OCI-LY1 (cell line): ENCODE measurements at regions not wholly inside any gene's neighbourhood (a gene's known extent, or its start where the extent isn't known, plus 50 kb on each side); places are given as distances from the start of the nearest gene placed in this dataset.

ENCODE experiments used
- H2AFZ ChIP-seq: fragments of 200-600 bp; sonication (generic), shearing (Covaris generic); 2 replicates; pipeline ENCODE4 v1.6.0; 2014; ENCODE audit warnings: antibody characterized with exemption, mild to moderate bottlenecking, low read length
- H3F3A ChIP-seq: fragments of 200-600 bp; sonication (generic), shearing (Covaris generic); 2 replicates; pipeline ENCODE4 v1.6.0; 2014; ENCODE audit warnings: mild to moderate bottlenecking, antibody characterized with exemption, low read length, moderate library complexity; ENCODE audit not compliant: insufficient read depth
- H3K27ac ChIP-seq: fragments of 200-600 bp; sonication (generic); 2 replicates; pipeline ENCODE4 v1.5.1; 2014; ENCODE audit warnings: low read length, mixed run types, mild to moderate bottlenecking, low read depth; ENCODE audit not compliant: poor library complexity, severe bottlenecking
- H3K27me3 ChIP-seq: fragments of 200-600 bp; sonication (generic); 2 replicates; pipeline ENCODE4 v1.6.0; 2014; ENCODE audit warnings: antibody characterized with exemption, mild to moderate bottlenecking, low read length, moderate library complexity; ENCODE audit not compliant: insufficient read depth
- H3K36me3 ChIP-seq: fragments of 200-600 bp; sonication (generic); 2 replicates; pipeline ENCODE4 v1.6.1; 2014; ENCODE audit warnings: mild to moderate bottlenecking, antibody characterized with exemption, low read length, moderate library complexity, mixed read lengths; ENCODE audit not compliant: insufficient read depth
- H3K4me1 ChIP-seq: fragments of 200-600 bp; sonication (generic); 2 replicates; pipeline ENCODE4 v1.5.1; 2014; ENCODE audit warnings: mild to moderate bottlenecking, low read length, moderate library complexity; ENCODE audit not compliant: insufficient read depth, severe bottlenecking
- H3K4me2 ChIP-seq: fragments of 200-600 bp; sonication (generic), shearing (Covaris generic); 2 replicates; pipeline ENCODE4 v1.6.1; 2014; ENCODE audit warnings: low read length
- H3K4me3 ChIP-seq: fragments of 200-600 bp; sonication (generic); 2 replicates; pipeline ENCODE4 v1.5.1; 2014; ENCODE audit warnings: low read length, low read depth, mild to moderate bottlenecking, mixed read lengths; ENCODE audit not compliant: poor library complexity, severe bottlenecking
- H3K79me2 ChIP-seq: fragments of 200-600 bp; shearing (Covaris generic); 2 replicates; pipeline ENCODE4 v1.6.1; 2016; ENCODE audit warnings: mixed run types, low read length, mixed read lengths; ENCODE audit not compliant: insufficient read depth
- H3K9ac ChIP-seq: fragments of 200-600 bp; sonication (generic), shearing (Covaris generic); 2 replicates; pipeline ENCODE4 v1.6.1; 2014; ENCODE audit warnings: mild to moderate bottlenecking, low read length, mixed read lengths
- H3K9me2 ChIP-seq: fragments of 200-600 bp; sonication (generic), shearing (Covaris generic); 2 replicates; pipeline ENCODE4 v1.6.1; 2014; ENCODE audit warnings: low read depth, mild to moderate bottlenecking, low read length, mixed read lengths
- H3K9me3 ChIP-seq: fragments of 200-600 bp; shearing (Covaris generic); 2 replicates; pipeline ENCODE4 v1.6.1; 2014; ENCODE audit warnings: low read length, mixed read lengths
- H4K20me1 ChIP-seq: fragments of 200-600 bp; sonication (generic), shearing (Covaris generic); 2 replicates; pipeline ENCODE4 v1.6.0; 2016; ENCODE audit warnings: mild to moderate bottlenecking, low read length; ENCODE audit not compliant: insufficient read depth
- EZH2 ChIP-seq: fragments of 200-600 bp; sonication (generic), shearing (Covaris generic); IDR thresholded peaks from 2 replicates; pipeline ENCODE4 v1.8.0; 2017; ENCODE audit warnings: borderline replicate concordance, mixed run types, mild to moderate bottlenecking, antibody characterized with exemption, low read length, moderate library complexity, mixed read lengths
- TF ChIP-seq, protein P1 (sequence below): fragments of 200-600 bp; sonication (generic), shearing (Covaris generic); IDR thresholded peaks from 2 replicates; pipeline ENCODE4 v1.5.1; 2017; ENCODE audit warnings: mild to moderate bottlenecking, antibody characterized with exemption, low read length, moderate library complexity, mixed read lengths

DNA sequence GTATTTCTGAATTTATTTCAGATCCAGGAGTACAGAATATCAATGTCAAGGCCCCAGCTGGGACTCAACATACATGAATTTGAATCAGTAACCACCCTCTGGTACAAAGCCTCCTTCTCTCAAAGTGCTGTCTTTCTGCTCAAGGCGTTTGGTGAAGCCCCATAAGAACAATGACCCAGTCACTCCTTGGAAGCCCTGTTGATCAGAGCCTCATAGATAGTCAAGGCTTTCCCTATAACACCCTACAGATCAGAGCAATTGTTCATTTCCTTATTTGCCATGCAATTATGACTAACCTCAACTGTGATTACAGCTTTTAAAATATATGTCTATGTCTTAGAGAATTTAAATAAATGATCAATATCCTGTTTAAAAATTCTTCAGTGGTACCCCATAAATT lies 159.1 kb upstream of the CREB1 start:
- Histone ChIP-seq H3F3A (no peaks in the 10 kb centered on the region), H3K79me2 (no peaks in the 10 kb centered on the region), H3K36me3 (no peaks in the 10 kb centered on the region), H2AFZ (no peak overlapping the region), H3K9ac (no peak overlapping the region), H3K4me2 (no peak overlapping the region), H3K9me3 (no peaks in the 10 kb centered on the region), H3K4me1 (no peaks in the 10 kb centered on the region), H4K20me1 (no peaks in the 10 kb centered on the region), H3K9me2 (no peaks in the 10 kb centered on the region), H3K4me3 (no peak overlapping the region), H3K27me3 (no peaks in the 10 kb centered on the region), H3K27ac (no peak overlapping the region)
- no peak for TF ChIP-seq EZH2
- TF ChIP-seq, protein P1, sequence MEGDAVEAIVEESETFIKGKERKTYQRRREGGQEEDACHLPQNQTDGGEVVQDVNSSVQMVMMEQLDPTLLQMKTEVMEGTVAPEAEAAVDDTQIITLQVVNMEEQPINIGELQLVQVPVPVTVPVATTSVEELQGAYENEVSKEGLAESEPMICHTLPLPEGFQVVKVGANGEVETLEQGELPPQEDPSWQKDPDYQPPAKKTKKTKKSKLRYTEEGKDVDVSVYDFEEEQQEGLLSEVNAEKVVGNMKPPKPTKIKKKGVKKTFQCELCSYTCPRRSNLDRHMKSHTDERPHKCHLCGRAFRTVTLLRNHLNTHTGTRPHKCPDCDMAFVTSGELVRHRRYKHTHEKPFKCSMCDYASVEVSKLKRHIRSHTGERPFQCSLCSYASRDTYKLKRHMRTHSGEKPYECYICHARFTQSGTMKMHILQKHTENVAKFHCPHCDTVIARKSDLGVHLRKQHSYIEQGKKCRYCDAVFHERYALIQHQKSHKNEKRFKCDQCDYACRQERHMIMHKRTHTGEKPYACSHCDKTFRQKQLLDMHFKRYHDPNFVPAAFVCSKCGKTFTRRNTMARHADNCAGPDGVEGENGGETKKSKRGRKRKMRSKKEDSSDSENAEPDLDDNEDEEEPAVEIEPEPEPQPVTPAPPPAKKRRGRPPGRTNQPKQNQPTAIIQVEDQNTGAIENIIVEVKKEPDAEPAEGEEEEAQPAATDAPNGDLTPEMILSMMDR, result no peak

- Histone ChIP-seq H4K20me1 (no peaks in the 10 kb centered on the region), H3K27me3 (no peaks in the 10 kb centered on the region), H3K4me1 (no peaks in the 10 kb centered on the region), H3K4me2 (no peak overlapping the region), H3K9me3 (no peaks in the 10 kb centered on the region), H3K27ac (no peak overlapping the region), H3K4me3 (no peak overlapping the region), H3F3A (no peaks in the 10 kb centered on the region), H3K9ac (no peak overlapping the region), H3K79me2 (no peaks in the 10 kb centered on the region), H3K36me3 (no peaks in the 10 kb centered on the region), H3K9me2 (no peaks in the 10 kb centered on the region), H2AFZ (no peak overlapping the region)
- no peak for TF ChIP-seq EZH2
- TF ChIP-seq, protein P1, result no peak
Measured at GRCh38 chr2:207371877-207372276, 157.9 kb upstream of the CREB1 start.

DNA sequence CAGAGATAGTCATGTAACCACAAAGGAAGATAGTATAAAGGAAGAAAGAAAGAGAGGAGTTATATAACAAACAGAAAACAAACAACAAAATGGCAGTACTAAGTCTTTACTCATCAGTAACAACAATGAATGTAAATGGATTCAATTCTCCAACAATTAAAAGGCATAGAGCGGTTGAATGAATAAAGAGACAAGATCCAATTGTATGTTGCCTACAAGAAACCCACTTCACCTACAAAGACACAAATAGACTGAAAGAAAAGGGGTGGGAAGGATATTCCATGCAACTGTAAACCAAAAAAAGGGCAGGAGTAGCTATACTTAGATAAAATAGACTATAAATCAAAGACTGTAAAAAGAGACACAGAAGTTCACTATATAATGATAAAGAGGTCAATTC lies 157.3 kb upstream of the CREB1 start:
- H3K4me2 ChIP-seq, result no peak overlapping the region
- no peak overlapping the region for H3K4me3 ChIP-seq
- no peaks in the 10 kb centered on the region for H3K27me3 ChIP-seq
- H2AFZ ChIP-seq, result no peak overlapping the region
- H3F3A ChIP-seq, result no peaks in the 10 kb centered on the region
- no peak overlapping the region for H3K9ac ChIP-seq
- no peaks in the 10 kb centered on the region for H4K20me1 ChIP-seq
- no peaks in the 10 kb centered on the region for H3K9me2 ChIP-seq
- no peak overlapping the region for H3K27ac ChIP-seq
- no peak for TF ChIP-seq EZH2
- TF ChIP-seq, protein P1, result no peak
- no peaks in the 10 kb centered on the region for H3K79me2 ChIP-seq
- no peaks in the 10 kb centered on the region for H3K36me3 ChIP-seq
- no peaks in the 10 kb centered on the region for H3K4me1 ChIP-seq
- no peaks in the 10 kb centered on the region for H3K9me3 ChIP-seq
